Activated T-helper 1 cell treated with anti-CD3 and anti-CD28 coated beads, Interleukin-12 subunit alpha, Interleukin-12 subunit beta, Interleukin-2, Interleukin-4 antibody, amounts not matched to agents 30 ng/mL and 10 ng/mL and 1 ng/mL, durations not matched to agents 14 hours and 24 hours and 36 hours (primary cell): ENCODE measurements at regions not wholly inside any gene's neighbourhood (a gene's known extent, or its start where the extent isn't known, plus 50 kb on each side); places are given as distances from the start of the nearest gene placed in this dataset.
"Not testable (repeated sequence)": the region's sequence is repeated elsewhere in the genome, so short reads cannot be mapped to it uniquely, and the experiment has no call there.

Experiments
- DNase-seq: peaks from one replicate; pipeline ENCODE4 v3.0.0; 2021; ENCODE audit warnings: low spot score
- H3K27ac Mint-ChIP-seq: one replicate; pipeline ENCODE4 v1.8.0; 2021; ENCODE audit warnings: mild to moderate bottlenecking, mixed read lengths
- H3K27me3 Mint-ChIP-seq: one replicate; pipeline ENCODE4 v1.8.0; 2022; ENCODE audit warnings: mild to moderate bottlenecking, moderate library complexity, mixed read lengths; ENCODE audit not compliant: insufficient read depth
- H3K36me3 Mint-ChIP-seq: one replicate; pipeline ENCODE4 v1.8.0; 2021; ENCODE audit warnings: low read depth, mixed read lengths
- H3K4me1 Mint-ChIP-seq: one replicate; pipeline ENCODE4 v1.8.0; 2021; ENCODE audit warnings: low read depth, mixed read lengths
- H3K4me3 Mint-ChIP-seq: one replicate; pipeline ENCODE4 v1.8.0; 2021; ENCODE audit warnings: mild to moderate bottlenecking, moderate library complexity, mixed read lengths
- H3K9me3 Mint-ChIP-seq: one replicate; pipeline ENCODE4 v1.8.0; 2021; ENCODE audit warnings: mixed read lengths
- intact Hi-C: fragments of 100-400 bp; cut with micrococcal nuclease; formaldehyde crosslinking; loops from one replicate; pipeline ENCODE4 v1.15.1; 2024

GRCh38 chr4:114100288-114101031, 121.0 kb upstream of the ARSJ start:
- intact Hi-C loops: no loop called here
- no peak overlapping the region for H3K4me3 Mint-ChIP-seq

GRCh38 chr4:114103908-114104307, 124.5 kb upstream of the ARSJ start:
- no peak overlapping the region for H3K27ac Mint-ChIP-seq
- no peaks in the 10 kb centered on the region for H3K4me1 Mint-ChIP-seq
- DNase-seq: no peak
- intact Hi-C loops: no loop called here
- H3K4me3 Mint-ChIP-seq: no peak overlapping the region
- no peaks in the 10 kb centered on the region for H3K9me3 Mint-ChIP-seq
- no peaks in the 10 kb centered on the region for H3K36me3 Mint-ChIP-seq
- H3K27me3 Mint-ChIP-seq: peaks cover 2% of the 10 kb centered on the region

More at GRCh38 chr4:114100288-114101031, 121.0 kb upstream of the ARSJ start:
- no peaks in the 10 kb centered on the region for H3K9me3 Mint-ChIP-seq
- H3K27me3 Mint-ChIP-seq: peaks cover 4% of the 10 kb centered on the region
- DNase-seq: no peak
- H3K4me1 Mint-ChIP-seq: no peaks in the 10 kb centered on the region
- no peak overlapping the region for H3K27ac Mint-ChIP-seq
- H3K36me3 Mint-ChIP-seq: no peaks in the 10 kb centered on the region

GRCh38 chr4:114108869-114109268, 129.4 kb upstream of the ARSJ start:
- Mint-ChIP-seq H3K9me3 (no peaks in the 10 kb centered on the region), H3K4me1 (no peaks in the 10 kb centered on the region), H3K27me3 (peaks cover 2% of the 10 kb centered on the region), H3K36me3 (no peaks in the 10 kb centered on the region), H3K27ac (no peak overlapping the region), H3K4me3 (no peak overlapping the region)
- no peak for DNase-seq
- intact Hi-C loops: no loop called here

- intact Hi-C loops: no loop called here
- no peak for DNase-seq
- Mint-ChIP-seq H3K27ac (no peak overlapping the region), H3K27me3 (peaks cover 2% of the 10 kb centered on the region), H3K9me3 (no peaks in the 10 kb centered on the region), H3K36me3 (no peaks in the 10 kb centered on the region), H3K4me1 (no peaks in the 10 kb centered on the region), H3K4me3 (no peak overlapping the region)
Observed at GRCh38 chr4:114109776-114110175, 130.3 kb upstream of the ARSJ start.

- no peak overlapping the region for H3K4me3 Mint-ChIP-seq
- no peak for DNase-seq
Observed at GRCh38 chr4:114115526-114115925, 136.1 kb upstream of the ARSJ start.

GRCh38 chr4:114116861-114117260, 137.4 kb upstream of the ARSJ start:
- Mint-ChIP-seq H3K27ac (no peak overlapping the region), H3K27me3 (no peaks in the 10 kb centered on the region), H3K36me3 (no peaks in the 10 kb centered on the region), H3K9me3 (no peaks in the 10 kb centered on the region), H3K4me1 (no peaks in the 10 kb centered on the region), H3K4me3 (no peak overlapping the region)
- no peak for DNase-seq
- intact Hi-C loops: no loop called here

More at GRCh38 chr4:114115526-114115925, 136.1 kb upstream of the ARSJ start:
- H3K27me3 Mint-ChIP-seq: no peaks in the 10 kb centered on the region
- H3K27ac Mint-ChIP-seq: no peak overlapping the region
- intact Hi-C loops: no loop called here
- H3K9me3 Mint-ChIP-seq: no peaks in the 10 kb centered on the region
- H3K4me1 Mint-ChIP-seq: no peaks in the 10 kb centered on the region
- H3K36me3 Mint-ChIP-seq: no peaks in the 10 kb centered on the region

GRCh38 chr4:114121221-114121620, 141.8 kb upstream of the ARSJ start:
- H3K9me3 Mint-ChIP-seq: peaks cover 4% of the 10 kb centered on the region
- intact Hi-C loops: no loop called here
- no peak overlapping the region for H3K4me3 Mint-ChIP-seq
- peaks cover 1% of the 10 kb centered on the region for H3K27me3 Mint-ChIP-seq
- H3K36me3 Mint-ChIP-seq: no peaks in the 10 kb centered on the region
- H3K27ac Mint-ChIP-seq: no peak overlapping the region
- H3K4me1 Mint-ChIP-seq: no peaks in the 10 kb centered on the region
- DNase-seq: no peak

- no peaks in the 10 kb centered on the region for H3K36me3 Mint-ChIP-seq
Observed at GRCh38 chr4:114132199-114132598, 152.8 kb upstream of the ARSJ start.

GRCh38 chr4:114132830-114133229, 153.4 kb upstream of the ARSJ start:
- no peaks in the 10 kb centered on the region for H3K36me3 Mint-ChIP-seq
- peaks cover 1% of the 10 kb centered on the region for H3K27me3 Mint-ChIP-seq
- no peaks in the 10 kb centered on the region for H3K9me3 Mint-ChIP-seq
- H3K4me1 Mint-ChIP-seq: no peaks in the 10 kb centered on the region
- no peak for DNase-seq
- no peak overlapping the region for H3K27ac Mint-ChIP-seq
- H3K4me3 Mint-ChIP-seq: no peak overlapping the region
- intact Hi-C loops: no loop called here

More at GRCh38 chr4:114132199-114132598, 152.8 kb upstream of the ARSJ start:
- intact Hi-C loops: no loop called here
- Mint-ChIP-seq H3K27me3 (peaks cover 1% of the 10 kb centered on the region), H3K4me3 (no peak overlapping the region), H3K9me3 (no peaks in the 10 kb centered on the region), H3K4me1 (no peaks in the 10 kb centered on the region), H3K27ac (no peak overlapping the region)
- no peak for DNase-seq

- H3K27ac Mint-ChIP-seq: no peak overlapping the region
- H3K4me3 Mint-ChIP-seq: no peak overlapping the region
- intact Hi-C loops: no loop called here
- no peaks in the 10 kb centered on the region for H3K9me3 Mint-ChIP-seq
- no peaks in the 10 kb centered on the region for H3K36me3 Mint-ChIP-seq
- H3K27me3 Mint-ChIP-seq: peaks cover 1% of the 10 kb centered on the region
- H3K4me1 Mint-ChIP-seq: no peaks in the 10 kb centered on the region
- DNase-seq: no peak
Observed at GRCh38 chr4:114136069-114136468, 156.6 kb upstream of the ARSJ start.

- Mint-ChIP-seq H3K36me3 (no peaks in the 10 kb centered on the region), H3K9me3 (no peaks in the 10 kb centered on the region), H3K4me1 (no peaks in the 10 kb centered on the region), H3K27me3 (no peaks in the 10 kb centered on the region), H3K27ac (no peak overlapping the region), H3K4me3 (no peak overlapping the region)
- no peak for DNase-seq
- intact Hi-C loops: no loop called here
Observed at GRCh38 chr4:114137984-114138383, 158.5 kb upstream of the ARSJ start.

- H3K4me3 Mint-ChIP-seq: peak overlapping the region; percentile 10
- no peak for DNase-seq
- no peak overlapping the region for H3K27ac Mint-ChIP-seq
- intact Hi-C loops: no loop called here
- H3K4me1 Mint-ChIP-seq: peaks cover 5% of the 10 kb centered on the region
- H3K27me3 Mint-ChIP-seq: peaks cover 5% of the 10 kb centered on the region
- H3K9me3 Mint-ChIP-seq: no peaks in the 10 kb centered on the region
- no peaks in the 10 kb centered on the region for H3K36me3 Mint-ChIP-seq
Observed at GRCh38 chr4:114146947-114147618, 167.6 kb upstream of the ARSJ start.

GRCh38 chr4:114147619-114148208, 168.3 kb upstream of the ARSJ start:
- H3K9me3 Mint-ChIP-seq, H3K36me3 Mint-ChIP-seq, H3K4me1 Mint-ChIP-seq, intact Hi-C loops, H3K27ac Mint-ChIP-seq, H3K27me3 Mint-ChIP-seq, DNase-seq: not testable (repeated sequence)
- peak overlapping the region; percentile 61 for H3K4me3 Mint-ChIP-seq
